Coronary artery (tissue), 2 donors: ENCODE measurements at regions not wholly inside any gene's neighbourhood (a gene's known extent, or its start where the extent isn't known, plus 50 kb on each side); places are given as distances from the start of the nearest gene placed in this dataset.

Experiments used
- DNase-seq: peaks from one replicate; pipeline ENCODE4 v3.0.0-alpha.2; 2017; ENCODE audit warnings: low spot score
- H3K27ac ChIP-seq, 2 donors: fragments of 200-600 bp; sonication (generic); one replicate each; pipeline ENCODE4 v1.5.1; 2016 to 2019
- H3K4me3 ChIP-seq: fragments of 200-600 bp; sonication (generic); 2 replicates; pipeline ENCODE4 v1.5.1; 2016; ENCODE audit warnings: mild to moderate bottlenecking, moderate library complexity
- TF ChIP-seq, protein P1 (sequence below): fragments of 200-600 bp; sonication (generic); IDR thresholded peaks from one replicate; pipeline ENCODE4 v1.5.1; 2019; ENCODE audit warnings: antibody characterized with exemption

DNA sequence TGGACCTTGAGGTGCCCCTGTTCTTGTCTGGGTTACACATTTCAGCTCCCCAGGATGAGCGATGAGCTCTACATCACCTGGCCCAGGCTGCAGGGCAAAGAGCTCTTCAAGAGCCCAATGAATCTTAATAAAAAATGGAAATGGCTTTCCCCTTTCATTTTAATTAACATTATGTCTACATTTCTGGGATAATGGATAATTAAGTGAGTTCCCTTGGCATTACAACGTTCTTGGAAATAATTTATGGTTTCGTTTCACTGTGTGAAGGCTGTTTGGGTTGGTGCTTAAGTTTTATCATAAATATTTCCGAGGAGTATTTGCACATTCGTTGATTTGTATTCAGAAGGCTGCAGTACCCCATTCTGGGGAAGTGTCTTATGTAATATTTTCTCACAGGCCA, 678.3 kb upstream of the EEF2KMT start:
- no peak overlapping the region for H3K27ac ChIP-seq
- TF ChIP-seq, protein P1, sequence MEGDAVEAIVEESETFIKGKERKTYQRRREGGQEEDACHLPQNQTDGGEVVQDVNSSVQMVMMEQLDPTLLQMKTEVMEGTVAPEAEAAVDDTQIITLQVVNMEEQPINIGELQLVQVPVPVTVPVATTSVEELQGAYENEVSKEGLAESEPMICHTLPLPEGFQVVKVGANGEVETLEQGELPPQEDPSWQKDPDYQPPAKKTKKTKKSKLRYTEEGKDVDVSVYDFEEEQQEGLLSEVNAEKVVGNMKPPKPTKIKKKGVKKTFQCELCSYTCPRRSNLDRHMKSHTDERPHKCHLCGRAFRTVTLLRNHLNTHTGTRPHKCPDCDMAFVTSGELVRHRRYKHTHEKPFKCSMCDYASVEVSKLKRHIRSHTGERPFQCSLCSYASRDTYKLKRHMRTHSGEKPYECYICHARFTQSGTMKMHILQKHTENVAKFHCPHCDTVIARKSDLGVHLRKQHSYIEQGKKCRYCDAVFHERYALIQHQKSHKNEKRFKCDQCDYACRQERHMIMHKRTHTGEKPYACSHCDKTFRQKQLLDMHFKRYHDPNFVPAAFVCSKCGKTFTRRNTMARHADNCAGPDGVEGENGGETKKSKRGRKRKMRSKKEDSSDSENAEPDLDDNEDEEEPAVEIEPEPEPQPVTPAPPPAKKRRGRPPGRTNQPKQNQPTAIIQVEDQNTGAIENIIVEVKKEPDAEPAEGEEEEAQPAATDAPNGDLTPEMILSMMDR: no peak
- no peak for DNase-seq
- no peak overlapping the region for H3K4me3 ChIP-seq

DNA sequence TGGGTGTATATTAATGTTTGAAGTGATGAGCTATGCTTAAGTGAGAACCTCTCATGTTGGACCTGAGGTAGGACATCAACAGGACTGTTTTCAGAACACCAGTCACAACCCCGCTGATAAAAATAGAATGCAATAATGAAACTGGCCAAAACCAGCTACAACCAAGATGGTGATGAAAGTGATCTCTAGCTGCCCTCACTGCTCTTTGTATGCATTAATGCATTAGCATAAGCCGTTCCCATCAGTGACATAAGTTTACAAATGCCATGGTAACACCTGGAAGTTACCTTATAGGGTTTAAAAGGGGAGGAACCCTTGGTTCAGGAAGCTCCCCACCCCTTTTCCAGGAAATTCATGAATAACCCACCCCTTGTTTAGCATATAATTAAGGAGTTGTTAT, 672.5 kb upstream of the EEF2KMT start:
- no peak for DNase-seq
- Histone ChIP-seq H3K4me3 (no peak overlapping the region), H3K27ac (no peak overlapping the region)

DNA sequence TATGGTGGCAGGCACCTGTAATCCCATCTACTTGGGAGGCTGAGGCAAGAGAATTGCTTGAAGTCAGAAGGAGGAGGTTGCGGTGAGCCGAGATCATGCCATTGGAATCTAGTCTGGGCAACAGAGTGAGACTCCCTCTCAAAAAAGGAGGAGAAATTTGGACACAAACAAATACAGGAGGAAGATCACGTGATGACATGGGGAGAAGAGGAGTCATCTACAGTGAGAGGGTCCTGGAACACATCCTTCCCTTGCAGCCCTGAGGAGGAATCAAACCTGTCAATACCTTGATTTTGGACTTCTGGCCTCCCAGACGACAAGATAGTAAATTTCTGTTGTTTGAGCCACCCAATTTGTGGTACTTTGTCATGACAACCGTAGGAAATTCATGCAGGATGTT, 671.9 kb upstream of the EEF2KMT start:
- H3K27ac ChIP-seq: no peak overlapping the region
- H3K4me3 ChIP-seq: no peak overlapping the region
- TF ChIP-seq, protein P1: no peak
- DNase-seq: no peak

More for the DNA sequence above, 672.5 kb upstream of the EEF2KMT start:
- TF ChIP-seq, protein P1: no peak

DNA sequence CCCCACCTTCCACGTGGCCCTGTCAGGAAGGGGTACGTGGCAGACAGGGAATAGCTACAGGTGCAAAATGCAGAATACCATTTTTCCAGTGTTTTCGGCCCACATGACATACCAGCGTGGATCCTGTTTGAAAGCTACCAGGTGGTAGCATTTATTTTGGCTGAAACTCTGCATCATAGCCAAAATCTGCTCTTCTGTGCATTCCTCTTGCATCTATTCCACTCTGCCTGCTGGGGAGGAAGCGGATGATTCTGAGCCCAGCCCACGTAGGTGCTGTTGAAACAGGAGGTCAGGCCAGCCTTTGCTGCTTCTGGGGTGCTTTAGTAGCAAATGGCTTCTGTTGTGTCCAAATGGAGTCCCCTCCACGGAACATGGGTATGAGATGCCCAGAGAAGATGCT, 670.9 kb upstream of the EEF2KMT start:
- no peak for DNase-seq
- no peak overlapping the region for H3K4me3 ChIP-seq
- no peak overlapping the region for H3K27ac ChIP-seq
- TF ChIP-seq, protein P1: no peak

DNA sequence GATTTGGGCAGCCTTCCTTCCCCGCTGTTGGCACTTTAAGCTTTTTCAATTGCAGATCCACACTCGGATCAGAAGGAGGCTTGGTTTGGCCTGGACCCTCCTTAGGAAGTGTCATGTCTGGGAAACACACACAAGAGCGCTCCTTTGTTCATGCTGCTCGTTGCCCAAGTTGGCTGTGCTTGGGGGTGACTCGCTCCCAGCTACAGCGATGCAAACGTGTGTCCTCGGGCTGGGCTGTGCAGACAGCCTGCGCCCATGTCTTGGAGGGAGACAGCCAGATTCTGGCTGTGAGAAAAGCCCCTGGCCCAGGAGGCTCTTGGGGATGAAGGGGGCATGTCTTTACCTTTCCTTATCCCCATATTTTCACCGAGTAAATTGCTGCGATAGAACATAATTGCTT, 665.6 kb upstream of the EEF2KMT start:
- TF ChIP-seq, protein P1: no peak
- Histone ChIP-seq H3K27ac (no peak overlapping the region), H3K4me3 (no peak overlapping the region)
- DNase-seq: no peak

DNA sequence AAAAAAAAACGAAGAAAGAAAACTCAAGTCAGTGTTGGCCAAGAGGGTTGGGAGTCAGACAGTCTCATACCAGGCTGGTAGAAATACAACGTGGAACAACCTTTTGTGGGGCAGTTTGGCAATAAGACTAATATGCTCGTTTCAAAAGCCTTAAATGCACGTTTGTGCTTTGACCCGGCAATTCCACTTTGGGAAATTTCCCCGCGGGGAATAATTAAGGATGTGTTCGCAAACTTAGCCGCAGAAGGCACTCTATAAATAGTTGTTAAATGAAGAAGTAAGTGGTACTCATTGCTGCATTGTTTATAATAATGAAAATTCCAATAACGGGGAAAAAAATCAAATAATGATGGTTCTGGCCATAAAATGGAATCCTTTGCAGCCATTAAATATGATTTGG, 664.8 kb upstream of the EEF2KMT start:
- H3K27ac ChIP-seq: no peak overlapping the region
- H3K4me3 ChIP-seq: no peak overlapping the region
- no peak for DNase-seq
- TF ChIP-seq, protein P1: no peak

DNA sequence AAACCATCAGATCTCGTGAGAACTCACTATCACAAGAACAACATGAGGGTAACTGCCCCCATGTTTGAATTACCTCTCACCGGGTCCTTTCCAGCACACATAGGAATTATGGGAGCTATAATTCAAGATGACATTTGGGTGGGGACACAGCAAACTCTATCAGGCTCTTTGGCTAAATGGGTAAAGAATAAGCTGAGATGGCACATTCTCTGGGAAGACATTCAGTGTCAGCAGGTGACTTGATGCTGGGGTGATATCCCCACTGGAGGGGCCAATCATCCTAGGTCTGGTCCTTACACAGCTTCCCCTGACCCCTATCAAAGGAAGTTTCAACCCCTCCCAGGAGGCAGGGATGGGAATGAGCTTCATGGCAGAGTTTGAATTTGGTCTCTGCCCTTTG, 664.0 kb upstream of the EEF2KMT start:
- no peak overlapping the region for H3K27ac ChIP-seq
- DNase-seq: no peak
- TF ChIP-seq, protein P1: no peak
- no peak overlapping the region for H3K4me3 ChIP-seq
